GM12878 (cell line): ENCODE measurements at regions not wholly inside any gene's neighbourhood (a gene's known extent, or its start where the extent isn't known, plus 50 kb on each side); places are given as distances from the start of the nearest gene placed in this dataset.

Experiments used
- ATAC-seq: fragments of 200-7000 bp; cut with Tn5 transposase; 3 replicates; pipeline ENCODE4 v1.9.1; 2020; ENCODE audit warnings: mild to moderate bottlenecking, moderate library complexity
- BruUV-seq: library from RNA; stranded (reverse); fragments of 400-500 nt; replicated peaks from 2 replicates; lab custom pipeline; 2021; lab: Mats Ljungman, UMichigan
- CTCF ChIA-PET: fragments of 300-600 bp; sonication (Branson Sonifier 250); formaldehyde crosslinking; extraction: SDS; loops from one replicate; lab custom pipeline; 2021; ENCODE audit warnings: inconsistent platforms; lab: Yijun Ruan, JAX
- POLR2A ChIA-PET: fragments of 350-600 bp; formaldehyde crosslinking; extraction: SDS; loops from one replicate; lab custom pipeline; 2021; ENCODE audit warnings: inconsistent platforms; lab: Charles Lee
- RAD21 ChIA-PET: fragments of 300-600 bp; sonication (Branson Sonifier 250); formaldehyde crosslinking; loops from one replicate; lab custom pipeline; 2023; ENCODE audit warnings: antibody characterized with exemption; ENCODE audit not compliant: unreplicated experiment; lab: Charles Lee
- SMC1A ChIA-PET: fragments of 300-600 bp; sonication (Branson Sonifier 250); formaldehyde crosslinking; loops from one replicate; lab custom pipeline; 2023; ENCODE audit not compliant: unreplicated experiment, uncharacterized antibody; lab: Charles Lee
- DNase-seq: peaks from one replicate; pipeline ENCODE4 v3.0.0-alpha.2; 2011; ENCODE audit warnings: low read depth, low spot score
- FAIRE-seq: peaks from 3 replicates; lab custom pipeline; 2011; peaks lifted over from hg19 to GRCh38; lab: Jason Lieb, UNC
- H2AFZ ChIP-seq: 2 replicates; pipeline ENCODE4 v1.6.0; 2011; ENCODE audit warnings: low read depth, low read length, control low read depth; ENCODE audit not compliant: control insufficient read depth
- H3K27ac ChIP-seq: 2 replicates; pipeline ENCODE4 v1.5.1; 2011; ENCODE audit warnings: control low read depth; ENCODE audit not compliant: control insufficient read depth, insufficient read depth
- H3K27me3 ChIP-seq, 2 experiments: replicated peaks in 1 of 2; 2 replicates each; pipeline versions ENCODE4 v1.6.0 to v1.6.1; 2011; ENCODE audit warnings: low read length in 1 of 2; ENCODE audit not compliant: control insufficient read depth in 2 of 2, insufficient read depth in 2 of 2
- H3K36me3 ChIP-seq, 2 experiments: 2 replicates each; pipeline ENCODE4 v1.5.1; 2011; ENCODE audit warnings: low read length in 1 of 2; ENCODE audit not compliant: control insufficient read depth in 2 of 2, insufficient read depth in 2 of 2
- H3K4me1 ChIP-seq: 2 replicates; pipeline ENCODE4 v1.6.1; 2011; ENCODE audit warnings: mild to moderate bottlenecking, low read length, moderate library complexity, mixed read lengths; ENCODE audit not compliant: control insufficient read depth, insufficient read depth
- H3K4me2 ChIP-seq: 2 replicates; pipeline ENCODE4 v1.6.0; 2011; ENCODE audit warnings: control low read depth; ENCODE audit not compliant: control insufficient read depth, insufficient read depth
- H3K4me3 ChIP-seq: fragments of 200-600 bp; sonication (generic); 2 replicates; pipeline ENCODE4 v1.5.1; 2016
- H3K79me2 ChIP-seq: 2 replicates; pipeline ENCODE4 v1.6.0; 2011; ENCODE audit warnings: low read length; ENCODE audit not compliant: control insufficient read depth, insufficient read depth
- H3K9ac ChIP-seq: 2 replicates; pipeline ENCODE4 v1.8.0; 2011; ENCODE audit warnings: low read length, control low read depth, mixed read lengths; ENCODE audit not compliant: control insufficient read depth, insufficient read depth
- H3K9me3 ChIP-seq: replicated peaks from 3 replicates; pipeline ENCODE4 v1.5.1; 2011; ENCODE audit warnings: mild to moderate bottlenecking, low read length; ENCODE audit not compliant: control insufficient read depth, insufficient read depth
- H4K20me1 ChIP-seq: 2 replicates; pipeline ENCODE4 v1.6.0; 2011; ENCODE audit not compliant: control insufficient read depth, insufficient read depth
- EGR1 ChIP-seq, 2 experiments: IDR thresholded peaks; 1 replicate in 1 of 2; 2 replicates in 1 of 2; pipeline ENCODE4 v1.6.1; 2011 to 2012; ENCODE audit warnings: low read depth in 2 of 2, low read length in 2 of 2, borderline replicate concordance in 1 of 2, mild to moderate bottlenecking in 1 of 2, moderate library complexity in 1 of 2
- EZH2 ChIP-seq: IDR thresholded peaks from 2 replicates; pipeline ENCODE4 v1.6.1; 2012; ENCODE audit warnings: low read depth, mild to moderate bottlenecking, control low read depth, inconsistent platforms, low read length, borderline replicate concordance; ENCODE audit not compliant: control insufficient read depth
- KDM1A ChIP-seq: fragments of 200-600 bp; sonication (generic); IDR thresholded peaks from 2 replicates; pipeline ENCODE4 v1.6.1; 2016; ENCODE audit warnings: borderline replicate concordance
- NFXL1 ChIP-seq: fragments of 450-650 bp; IDR thresholded peaks from 2 replicates; pipeline ENCODE4 v1.6.1; 2017; ENCODE audit warnings: antibody characterized with exemption, mild to moderate bottlenecking, borderline replicate concordance
- TAF1 ChIP-seq: IDR thresholded peaks from 2 replicates; pipeline ENCODE4 v1.6.1; 2011; ENCODE audit warnings: mild to moderate bottlenecking, low read depth, low read length, borderline replicate concordance
- ZBTB40 ChIP-seq: fragments of 450-650 bp; IDR thresholded peaks from 2 replicates; pipeline ENCODE4 v1.6.1; 2016; ENCODE audit warnings: mild to moderate bottlenecking, moderate library complexity, borderline replicate concordance
- ZNF592 ChIP-seq: fragments of 450-650 bp; IDR thresholded peaks from 2 replicates; pipeline ENCODE4 v1.6.1; 2017; ENCODE audit warnings: mild to moderate bottlenecking, moderate library complexity
- WGBS: methylation state at CpG from one replicate; pipeline ENCODE4 v1.1.6; 2016; ENCODE audit warnings: low lambda C conversion rate; ENCODE audit not compliant: insufficient replicate concordance, insufficient coverage; ENCODE audit errors: missing lambda C conversion rate; 5-methylcytosine and 5-hydroxymethylcytosine counted together
- in situ Hi-C: fragments of 300-500 bp; cut with MboI; formaldehyde crosslinking; loops from 9 replicates; pipeline ENCODE4 v1.14.3; 2018; ENCODE audit warnings: mixed read lengths
- intact Hi-C: fragments of 100-400 bp; cut with micrococcal nuclease; formaldehyde crosslinking; loops from one replicate; pipeline ENCODE4 v1.14.2; 2022; ENCODE audit not compliant: unreplicated experiment

GRCh38 chr5:58401701-58402100, 58.2 kb downstream of the PLK2 start:
- ChIA-PET RAD21 (no interaction called here), SMC1A (interaction anchor here (0.7 kb wide), 1 partner anchor 9 kb away, joined by 3 read pairs; no protein-coding TSS in a partner anchor), CTCF (interaction anchor here (0.6 kb wide), 1 partner anchor 540 kb away, joined by 3 read pairs; no protein-coding TSS in a partner anchor), POLR2A (no interaction called here)
- 18% methylated on average over 2 of the region's 2 CpGs for WGBS
- FAIRE-seq (no peak), ATAC-seq (no peak), DNase-seq (no peak)
- Histone ChIP-seq H3K4me3 (no peak overlapping the region), H3K27me3 (no peaks in the 10 kb centered on the region; a peak in 1 of 4 replicates), H3K4me1 (no peaks in the 10 kb centered on the region), H4K20me1 (no peaks in the 10 kb centered on the region), H3K36me3 (no peaks in the 10 kb centered on the region), H2AFZ (no peak overlapping the region), H3K9me3 (no peaks in the 10 kb centered on the region), H3K9ac (no peak overlapping the region), H3K4me2 (no peak overlapping the region), H3K79me2 (no peaks in the 10 kb centered on the region), H3K27ac (no peak overlapping the region)
- intact Hi-C loops (no loop called here), in situ Hi-C loops (no loop called here)
- BruUV-seq, result no TSS peak
- no peak for TF ChIP-seq EZH2
- no peak for TF ChIP-seq ZBTB40
- no peak for TF ChIP-seq ZNF592
- no peak for TF ChIP-seq NFXL1
- TF ChIP-seq EGR1 (IDR thresholded peaks at IDR 0.05; ENCODE audit: borderline replicate concordance in 1 of 2, low read depth in 2 of 2, low read length in 2 of 2), result no peak
- TF ChIP-seq KDM1A, result no peak
- no peak for TF ChIP-seq TAF1
